Stimulated activated CD4-positive, alpha-beta T cell treated with anti-CD3 and anti-CD28 coated beads, TNF-alpha, amount 100 ng/mL, for 1 hour (primary cell): ENCODE measurements at regions not wholly inside any gene's neighbourhood (a gene's known extent, or its start where the extent isn't known, plus 50 kb on each side); places are given as distances from the start of the nearest gene placed in this dataset.

Experiments
- DNase-seq, 3 donors: peaks; one replicate each; pipeline ENCODE4 v3.0.0-alpha.2; 2020; ENCODE audit warnings: low read depth in 3 of 3, low spot score in 1 of 3

DNA sequence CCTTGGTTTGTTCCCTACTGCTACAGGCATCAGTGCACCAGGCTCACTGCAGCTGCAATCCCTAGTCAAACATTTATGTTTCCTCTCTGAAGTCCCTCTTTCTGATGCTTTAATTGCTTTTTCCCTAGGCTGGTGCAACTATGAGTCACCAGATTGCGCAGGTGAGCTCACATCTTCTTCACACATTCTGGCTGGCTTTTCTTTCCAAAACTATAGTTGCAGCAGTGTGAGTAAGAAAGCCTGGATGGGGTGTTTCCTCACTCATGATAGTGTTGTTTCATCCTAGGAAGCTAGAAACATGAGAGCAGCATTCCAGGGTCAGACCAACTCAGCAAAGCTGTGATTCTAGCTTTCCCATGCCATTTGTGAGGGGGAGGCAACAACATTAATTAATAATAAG lies 296.4 kb downstream of the PAX1 start:
- no peak for DNase-seq

DNA sequence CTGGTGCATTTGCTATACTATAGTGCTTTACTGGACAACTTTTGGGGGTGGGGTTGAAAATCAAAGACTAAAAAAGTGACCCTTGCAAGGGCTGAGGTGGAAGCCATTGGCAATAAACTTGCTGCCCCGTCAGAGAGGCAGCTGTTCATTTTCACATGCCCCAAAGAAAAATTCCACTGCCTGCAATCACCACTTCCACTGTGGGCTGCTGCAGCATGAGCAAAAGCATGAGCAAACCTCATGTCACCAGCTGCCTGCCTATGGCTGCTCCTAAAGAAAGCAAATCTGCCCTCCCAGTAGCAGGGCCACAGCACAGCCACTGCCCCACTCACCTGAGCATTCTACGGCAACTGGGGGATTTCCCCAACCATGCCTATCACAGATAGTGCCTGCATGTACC lies 290.0 kb downstream of the PAX1 start:
- no peak for DNase-seq

DNA sequence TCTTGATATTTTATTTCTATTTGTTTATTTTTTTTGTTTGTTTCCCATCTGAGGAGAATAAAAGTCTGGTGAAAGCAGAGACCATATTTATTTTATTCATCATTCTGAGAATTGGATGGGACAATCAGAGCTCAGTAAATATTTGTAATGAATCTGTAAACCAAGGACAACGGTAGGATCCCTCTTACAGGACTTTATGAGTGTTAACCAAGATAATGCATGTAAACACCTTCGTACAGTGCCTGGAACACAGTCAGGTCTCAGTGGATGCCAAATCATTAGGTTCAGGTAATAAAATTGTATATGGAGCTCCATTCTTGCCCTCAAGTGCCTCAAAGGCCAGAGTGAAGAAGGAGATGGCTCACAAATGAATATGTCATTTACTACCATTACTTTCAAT lies 288.7 kb downstream of the PAX1 start:
- no peak for DNase-seq

DNA sequence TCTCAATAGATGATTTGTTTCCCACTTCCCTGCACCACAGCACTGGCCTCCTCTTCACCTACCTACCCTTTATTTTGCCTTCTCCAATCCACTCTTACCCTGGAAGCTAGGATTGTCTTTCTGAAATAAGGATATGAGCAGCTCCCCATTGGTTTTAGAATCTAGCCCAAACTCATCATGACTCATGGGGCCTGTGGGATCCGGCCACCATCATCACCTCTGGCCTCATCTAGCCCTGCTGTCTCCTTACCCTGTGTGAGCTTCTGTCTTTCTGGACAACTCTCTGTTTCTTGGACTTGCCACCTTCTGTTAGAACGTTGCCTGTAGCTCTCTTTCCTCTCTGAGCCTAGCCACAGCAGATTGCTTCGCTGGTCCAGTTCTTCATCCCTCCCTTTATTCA lies 277.1 kb downstream of the PAX1 start:
- no peak for DNase-seq

DNA sequence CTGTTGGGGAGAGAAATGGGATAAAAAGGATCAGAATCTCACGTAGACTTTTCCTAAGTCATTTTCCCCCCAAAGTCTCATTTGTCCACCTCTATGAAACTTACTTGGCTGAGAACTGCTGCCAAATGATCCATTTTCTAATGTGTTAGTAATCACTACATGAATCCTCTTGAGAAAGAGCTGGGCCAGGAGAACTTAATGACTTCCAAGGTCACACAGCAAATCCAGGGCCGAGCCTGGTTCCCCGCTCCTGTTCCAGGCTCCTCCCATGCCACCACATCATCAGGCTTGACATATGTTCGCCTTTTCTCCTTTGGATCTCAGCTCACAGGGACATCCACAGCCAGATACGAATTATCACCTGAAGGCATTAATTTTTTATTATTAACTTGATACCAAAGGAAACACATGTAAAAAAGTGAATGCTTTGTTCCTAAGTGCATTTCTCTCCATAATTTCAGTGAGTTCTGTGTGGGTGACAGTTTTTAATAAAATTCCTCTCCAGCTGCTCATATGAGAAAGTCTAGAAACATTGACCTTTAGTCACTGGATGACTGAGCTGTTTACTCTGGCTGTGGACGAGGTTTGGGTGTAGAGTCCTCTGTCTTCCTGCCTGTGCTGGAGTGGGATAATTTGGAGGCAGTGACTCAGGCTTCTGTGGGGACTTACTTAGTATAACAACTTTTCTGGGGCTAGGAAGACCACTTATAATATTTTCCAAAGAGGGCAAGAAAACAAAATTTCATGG lies 276.3 kb downstream of the PAX1 start:
- DNase-seq = no peak

DNA sequence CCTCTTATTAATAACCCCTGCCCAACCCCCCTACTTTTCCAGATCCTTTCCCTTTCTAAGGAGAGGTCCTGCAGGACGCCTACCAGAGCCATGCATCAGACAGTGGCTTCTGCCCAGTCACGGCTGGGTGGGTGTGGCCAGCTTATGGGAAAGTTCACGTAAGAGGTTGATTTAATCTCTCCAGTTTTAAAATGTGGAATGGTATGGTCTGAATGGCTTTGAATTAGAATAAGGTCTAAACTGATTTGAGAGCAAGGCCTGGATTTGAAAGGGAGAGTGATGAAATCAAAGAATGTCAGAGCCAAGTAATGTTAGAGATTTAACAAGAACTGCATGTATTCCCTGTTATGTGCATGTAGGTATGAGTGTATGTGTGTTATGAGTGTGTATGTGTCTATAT lies 275.7 kb downstream of the PAX1 start:
- DNase-seq = no peak

DNA sequence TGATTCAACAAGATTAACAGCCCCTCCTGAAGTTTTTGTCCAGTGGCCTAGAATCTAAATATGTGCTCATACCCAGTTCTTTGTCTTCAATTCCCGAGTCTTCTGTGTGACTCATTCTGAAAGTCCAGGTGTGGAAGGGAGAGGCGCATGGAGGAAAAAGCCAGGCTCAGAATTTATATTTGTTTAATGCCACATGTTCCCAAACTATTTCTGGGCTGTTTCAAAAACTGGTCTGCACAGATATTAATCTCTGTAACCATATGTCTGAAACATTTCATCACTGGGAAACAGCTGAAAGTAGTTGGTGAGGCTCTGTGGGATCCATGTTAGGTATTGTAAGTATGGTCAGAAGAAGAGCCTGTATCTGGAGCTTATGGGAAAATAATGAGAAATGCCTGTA lies 266.0 kb downstream of the PAX1 start:
- DNase-seq = no peak

DNA sequence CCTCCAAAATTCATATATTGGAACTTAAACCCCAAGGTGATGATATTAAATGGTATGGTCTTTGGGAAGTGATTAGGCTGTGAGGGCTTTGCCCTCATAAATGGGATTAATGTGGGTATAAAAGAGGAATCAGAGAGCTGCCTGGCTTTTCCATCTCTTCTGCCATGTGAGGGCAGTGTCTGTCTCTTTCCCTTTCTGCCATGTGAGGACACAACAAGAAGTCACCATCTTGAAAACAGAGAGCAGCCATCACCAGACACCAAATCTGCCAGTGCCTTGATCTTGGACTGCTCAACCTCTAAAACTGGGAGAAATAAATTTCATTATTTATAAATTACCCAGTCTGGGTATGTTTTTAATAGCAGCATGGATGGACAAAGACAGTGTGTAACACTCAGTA lies 263.0 kb downstream of the PAX1 start:
- no peak for DNase-seq

DNA sequence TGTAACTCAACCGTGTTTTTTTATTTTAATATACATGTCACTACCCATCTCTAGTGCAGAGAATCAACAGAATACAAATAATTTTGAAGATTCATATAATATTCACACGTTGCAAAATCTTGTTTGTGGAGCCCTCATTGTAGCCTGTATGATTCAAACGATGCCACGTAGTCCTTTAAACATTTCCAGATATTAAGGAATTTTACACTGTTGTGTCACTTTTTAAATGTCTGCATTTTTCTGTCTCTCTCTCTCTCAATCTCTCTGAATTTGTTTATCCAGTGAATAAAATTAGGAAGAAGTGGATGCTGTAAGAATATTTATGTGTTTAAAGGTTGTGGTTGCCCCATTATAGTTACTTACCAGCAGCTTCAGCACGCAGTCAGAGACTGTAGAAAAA lies 262.0 kb downstream of the PAX1 start:
- DNase-seq = no peak

DNA sequence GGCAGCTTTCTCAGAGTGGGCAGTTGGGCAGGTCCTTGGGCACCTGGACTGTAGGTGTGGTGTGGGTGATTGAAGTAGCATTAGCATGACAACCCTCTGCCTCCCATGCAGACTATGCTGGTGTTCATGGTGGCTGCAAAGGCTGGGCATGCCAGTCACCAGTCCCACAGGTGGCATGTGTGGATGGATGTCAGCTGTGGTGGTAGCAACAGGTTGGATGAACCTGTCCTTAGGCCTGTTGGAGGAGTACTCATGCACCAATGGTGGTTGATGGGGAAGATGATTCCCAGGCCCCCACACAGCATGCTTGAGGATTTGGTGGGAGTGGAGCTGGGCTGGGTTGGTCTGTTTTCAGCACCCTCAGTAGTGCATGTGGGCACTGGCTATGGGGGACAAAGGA lies 251.1 kb downstream of the PAX1 start:
- no peak for DNase-seq

DNA sequence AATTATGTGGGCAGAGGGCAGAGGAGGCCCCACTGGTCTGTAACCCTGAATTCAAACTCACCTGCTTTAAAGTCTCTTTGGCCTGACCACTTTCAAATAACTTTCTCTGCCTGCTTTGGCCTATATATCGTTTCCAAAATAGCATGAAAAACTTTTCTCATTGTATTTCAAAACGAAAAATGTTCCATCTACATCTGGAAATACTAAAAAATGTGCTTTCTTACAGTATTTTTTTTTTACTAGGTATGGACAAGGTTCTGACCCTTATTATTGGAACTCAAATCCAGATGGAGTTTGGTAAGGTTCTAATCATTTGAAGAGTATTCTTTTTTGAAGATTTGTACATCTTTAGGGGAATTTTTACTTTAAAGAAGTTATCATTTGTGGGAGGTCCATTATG lies 241.9 kb downstream of the PAX1 start:
- no peak for DNase-seq

DNA sequence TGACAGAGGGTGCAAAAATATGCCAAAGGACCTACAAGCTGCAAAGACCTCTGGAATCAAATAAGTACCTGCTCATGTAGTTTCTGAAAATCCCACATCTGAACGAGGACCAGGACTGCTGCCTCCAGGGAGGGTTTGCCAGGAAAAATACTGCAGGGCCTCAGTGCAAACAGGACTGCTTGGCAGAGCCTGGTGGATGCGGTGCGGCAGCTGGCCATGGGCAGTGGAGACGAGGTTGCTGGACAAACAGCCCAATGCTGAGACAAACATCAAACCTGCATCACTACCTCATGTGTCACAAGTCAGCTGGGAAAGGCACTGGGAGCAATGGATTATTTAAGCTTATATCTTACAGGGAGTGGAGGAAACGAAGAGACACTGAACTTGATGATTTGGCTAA lies 238.8 kb downstream of the PAX1 start:
- no peak for DNase-seq

DNA sequence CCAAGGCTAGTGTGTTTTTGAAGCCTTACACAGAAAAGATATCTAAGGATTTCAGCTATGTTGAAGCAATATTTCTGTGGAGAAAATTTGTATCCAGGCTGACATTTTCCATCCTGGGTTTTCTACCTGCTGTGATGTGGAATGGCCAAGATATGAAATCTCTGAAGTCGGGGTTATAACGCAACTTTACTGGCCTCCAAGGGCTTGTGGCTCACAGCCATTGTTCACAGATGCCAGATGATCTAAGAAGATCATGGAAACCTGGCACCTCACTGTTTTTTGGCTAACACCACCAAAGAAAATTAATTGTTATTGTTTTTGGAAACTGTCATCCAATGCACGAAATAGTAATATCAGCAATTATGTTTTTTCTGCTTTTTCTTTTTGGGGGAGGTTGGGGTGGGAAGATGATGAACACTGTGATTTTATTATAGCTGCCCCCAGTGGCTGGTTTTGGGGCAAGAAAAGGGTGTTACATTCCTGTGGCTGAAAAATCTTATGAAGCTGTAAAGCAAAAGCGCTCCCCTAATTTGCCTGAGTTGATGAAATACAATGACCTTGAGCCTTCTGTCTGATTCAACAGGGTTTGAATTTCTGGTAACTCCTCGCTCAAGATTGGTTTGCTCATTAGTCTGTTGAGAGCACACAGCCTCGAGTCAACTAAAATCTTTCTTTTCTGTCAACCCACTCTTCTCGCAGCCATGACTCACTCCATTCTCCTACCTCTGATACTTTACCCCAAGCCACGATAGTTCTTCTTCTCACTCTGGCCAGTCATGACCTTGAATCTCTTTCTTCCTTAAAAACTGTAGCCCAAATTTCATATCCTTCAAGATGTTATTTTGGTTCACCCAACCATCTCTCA lies 236.7 kb downstream of the PAX1 start:
- no peak for DNase-seq

DNA sequence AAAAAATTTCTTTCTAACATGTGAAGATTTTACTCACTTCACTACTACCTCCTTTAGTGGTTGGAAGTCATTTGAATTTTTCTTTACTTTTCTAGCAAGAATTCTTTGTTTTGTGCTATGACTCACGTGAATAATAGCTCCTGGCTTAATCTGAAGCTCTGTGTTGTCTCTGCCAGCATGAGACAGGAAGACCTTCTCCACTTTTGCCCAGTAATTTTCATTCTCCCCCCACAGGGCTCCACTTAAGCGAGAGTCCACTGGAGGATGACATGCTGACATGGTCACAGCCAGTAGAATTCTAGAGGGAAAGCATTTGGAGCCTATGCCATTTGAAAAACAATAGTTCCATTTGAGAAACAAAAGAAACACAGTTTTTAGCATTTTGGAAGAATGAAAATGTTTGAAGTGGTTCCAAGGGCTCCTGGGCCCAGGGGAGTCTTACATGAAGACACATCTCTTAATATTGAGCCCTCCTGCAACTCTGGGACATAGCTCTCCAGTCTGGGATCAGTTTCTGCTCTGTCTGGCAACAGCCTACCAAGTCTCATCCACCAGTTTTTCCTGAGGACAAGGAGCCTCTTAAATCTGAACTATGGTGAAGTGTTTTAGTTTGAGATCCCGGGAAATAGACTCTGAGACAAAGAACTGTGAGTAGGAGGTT lies 231.4 kb downstream of the PAX1 start:
- no peak for DNase-seq

DNA sequence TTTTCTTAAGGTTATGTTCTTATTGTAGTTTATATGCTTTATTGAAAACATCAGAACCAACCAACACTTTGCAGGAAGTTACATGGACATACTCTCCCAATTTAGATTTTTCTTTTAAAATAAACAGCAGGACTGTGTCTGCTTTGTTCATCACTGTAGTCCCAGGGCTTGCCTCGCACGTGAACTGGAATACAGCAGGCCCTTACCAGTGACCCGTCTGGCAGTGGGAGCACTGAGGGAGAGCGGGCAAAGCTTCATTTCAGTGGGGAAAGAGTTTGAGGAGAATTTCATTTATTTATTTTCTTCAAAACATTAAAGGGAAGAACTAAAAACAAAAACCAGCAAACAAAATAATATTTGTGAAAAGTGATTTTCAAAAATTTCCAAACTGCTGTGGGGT lies 230.8 kb downstream of the PAX1 start:
- DNase-seq = no peak

DNA sequence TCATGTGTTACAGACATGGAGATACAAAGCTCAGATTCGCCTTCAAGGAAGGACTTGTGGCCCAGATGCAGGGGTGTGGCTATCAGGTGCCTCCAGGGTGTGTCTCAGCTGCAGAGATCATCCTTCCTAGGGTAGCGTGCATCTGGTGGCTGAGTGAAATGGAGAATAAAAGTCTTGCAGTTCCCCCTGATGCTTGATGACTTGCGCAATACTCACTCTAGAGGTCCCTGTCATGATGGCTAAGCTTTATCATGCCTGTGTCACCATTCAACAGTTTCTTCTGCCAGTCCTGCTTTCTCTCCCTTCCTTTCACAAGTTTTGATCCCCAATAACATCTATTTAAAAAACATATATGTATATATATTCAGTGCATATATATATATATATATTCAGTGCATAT lies 228.1 kb downstream of the PAX1 start:
- DNase-seq = no peak

DNA sequence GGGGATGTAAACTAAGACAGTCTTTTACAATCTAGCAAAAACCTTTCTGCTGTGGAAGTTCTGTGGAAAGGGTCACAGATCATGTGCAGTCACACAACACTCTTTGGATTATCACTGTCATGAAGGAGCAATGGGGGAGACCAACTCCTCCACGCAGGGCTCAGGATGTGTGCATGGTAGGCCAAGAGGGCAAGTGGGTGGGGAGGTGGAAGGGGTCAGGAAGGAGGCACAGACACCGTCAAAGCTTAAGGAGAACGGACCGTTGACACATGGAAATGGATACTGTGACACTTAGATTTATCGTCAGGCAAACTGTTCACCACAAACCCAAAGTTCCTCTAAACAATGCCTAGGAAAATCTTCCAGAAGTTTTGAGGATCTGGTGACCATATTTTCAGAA lies 215.8 kb downstream of the PAX1 start:
- no peak for DNase-seq

DNA sequence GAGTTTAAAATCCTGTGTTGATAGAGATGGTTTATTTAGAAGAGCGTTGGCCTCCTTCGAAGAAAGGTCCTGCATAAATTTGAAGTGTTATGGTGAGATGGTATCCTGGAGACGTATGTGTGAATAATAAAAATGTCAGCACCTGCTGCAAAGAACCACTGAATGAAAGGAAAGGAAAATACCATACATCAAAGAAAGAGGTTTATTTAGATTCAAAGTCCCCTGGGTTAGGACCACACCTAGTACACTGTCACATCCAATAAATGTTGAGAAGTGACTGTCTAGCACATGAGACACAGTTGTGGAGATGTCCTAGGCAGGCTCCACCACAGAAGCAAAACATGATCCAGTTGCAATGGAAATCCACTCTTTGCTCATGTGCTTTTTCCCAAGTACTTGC lies 214.7 kb downstream of the PAX1 start:
- DNase-seq = no peak

DNA sequence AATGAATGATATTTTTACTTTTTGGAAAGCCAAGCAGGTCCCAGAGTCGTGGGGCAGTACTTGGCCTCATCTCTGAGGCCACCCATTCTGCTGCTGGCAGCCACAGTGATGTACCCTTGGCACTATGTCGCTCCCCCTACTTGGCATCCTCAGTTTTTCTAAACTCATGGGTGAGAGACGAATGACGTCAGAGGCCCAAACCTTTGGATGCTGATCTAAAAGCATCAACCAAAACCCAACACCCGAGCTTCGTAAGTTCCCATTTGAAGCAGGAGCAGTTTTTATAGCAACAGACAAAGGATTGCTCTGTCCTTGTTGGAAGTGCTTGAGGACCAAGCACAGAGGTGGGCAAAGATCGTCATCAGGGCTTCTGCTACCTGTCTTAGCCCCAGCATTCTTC lies 212.9 kb downstream of the PAX1 start:
- no peak for DNase-seq

DNA sequence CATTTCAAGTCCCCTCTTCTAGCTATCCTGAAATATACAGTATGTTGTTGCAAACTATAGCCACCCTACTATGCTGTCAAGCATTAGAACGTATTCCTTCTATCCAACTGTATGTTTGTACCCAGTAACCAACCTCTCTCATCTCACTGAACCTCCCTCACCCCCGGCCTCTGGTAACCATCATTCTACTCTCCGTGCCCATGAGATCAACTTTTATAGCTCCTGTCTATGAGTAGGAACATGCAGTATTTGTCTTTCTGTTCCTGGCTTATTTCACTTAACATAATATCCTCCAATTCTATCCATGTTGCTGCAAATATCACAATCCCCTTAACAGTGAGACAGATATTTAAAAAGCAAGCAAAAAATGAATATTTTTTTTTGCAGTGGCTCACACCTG lies 196.9 kb downstream of the PAX1 start:
- no peak for DNase-seq

DNA sequence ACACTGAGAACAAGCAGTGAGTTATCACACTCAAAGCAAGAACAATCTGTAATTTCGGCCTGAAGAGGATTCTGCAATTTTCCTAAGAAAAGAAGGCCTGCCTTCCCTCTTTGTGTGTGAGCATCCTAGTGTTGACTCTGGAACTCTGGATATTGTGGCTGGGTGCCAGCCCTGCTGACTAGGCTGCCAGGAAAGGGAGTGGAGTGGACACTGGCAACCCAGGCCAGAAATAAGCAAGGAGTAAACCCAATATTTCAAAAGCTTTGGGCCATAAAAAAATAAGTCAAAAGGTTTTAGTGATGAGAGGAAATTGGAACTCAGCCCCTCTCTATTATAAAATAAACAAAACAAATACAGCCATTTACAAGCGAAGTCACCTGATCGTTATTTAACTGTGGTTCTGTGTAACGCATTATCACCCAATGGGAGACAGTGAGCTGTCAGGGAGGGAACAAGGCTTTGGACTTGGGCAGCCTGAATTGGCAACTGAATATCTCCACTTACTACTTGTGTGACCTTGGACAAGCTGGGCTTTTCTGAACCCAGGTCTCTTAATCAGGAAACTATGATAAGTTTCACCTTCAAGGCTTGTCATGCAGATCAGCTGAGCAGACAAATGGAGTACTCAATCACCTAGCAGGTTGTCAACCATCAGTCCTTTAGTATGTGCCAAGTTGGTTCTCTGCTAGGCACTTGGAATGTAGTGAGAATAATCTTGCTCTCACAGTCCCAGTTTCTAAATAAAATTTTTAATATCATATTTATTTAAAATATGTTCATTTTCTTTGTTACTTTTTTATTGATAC lies 196.2 kb downstream of the PAX1 start:
- no peak for DNase-seq
